ENCODE measurements at regions not wholly inside any gene's neighbourhood (a gene's known extent, or its start where the extent isn't known, plus 50 kb on each side); places are given as distances from the start of the nearest gene placed in this dataset.

DNA sequence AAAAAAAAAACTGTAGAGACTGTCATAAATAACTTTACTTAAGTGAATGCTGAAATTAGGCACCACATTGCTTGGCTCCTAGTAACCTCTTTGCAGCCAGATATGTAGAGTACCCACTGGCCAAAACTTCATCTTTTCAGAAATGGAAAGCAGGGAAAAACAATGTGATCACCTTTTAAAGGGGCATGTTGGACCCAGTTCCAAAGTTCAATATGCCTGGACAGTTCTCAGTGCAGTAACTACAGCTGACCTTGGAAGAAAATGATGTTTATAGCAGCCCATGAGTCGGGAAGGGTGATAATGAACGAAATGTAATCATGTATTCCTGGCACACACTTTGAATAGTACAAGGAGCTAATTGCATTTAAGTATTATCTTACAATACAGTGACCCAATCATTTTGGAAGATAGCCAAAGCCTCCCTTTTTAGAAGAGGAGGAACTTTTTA is 93.6 kb upstream of the TAB2 start:
- ATAC-seq (no peak), DNase-seq (ENCODE audit: extremely low read depth in 1 of 4, low spot score in 3 of 4) (no peak), FAIRE-seq (no peak)
- no peaks in the 10 kb centered on the region for H3K9me3 ChIP-seq (replicated peaks; ENCODE audit: control insufficient read depth, insufficient read depth, low read depth, low read length)
- WGBS (ENCODE audit: insufficient coverage, low coverage, missing lambda C conversion rate): 0% methylated on average over 2 of the region's 2 CpGs
- POLR2A ChIA-PET: interaction anchor here (1.1 kb wide), 1 partner anchor 15 kb away, joined by 3 read pairs; no protein-coding TSS in a partner anchor
- H3K4me3 ChIP-seq: no peak overlapping the region
- no peaks in the 10 kb centered on the region for H4K20me1 ChIP-seq (replicated peaks; ENCODE audit: control insufficient read depth, insufficient read depth, low read length)
- CTCF ChIA-PET (ENCODE audit: low intra/inter-chr PET ratio): no interaction called here
- intact Hi-C loops (cut with micrococcal nuclease) (no loop called here), in situ Hi-C loops (cut with MboI) (no loop called here)
- H3K36me3 ChIP-seq (ENCODE audit: control insufficient read depth, insufficient read depth, low read length): no peaks in the 10 kb centered on the region
- H3K9ac ChIP-seq (ENCODE audit: insufficient read depth in 1 of 2, low read depth in 2 of 2, low read length in 2 of 2): no peak overlapping the region
- no peak overlapping the region for H3K27ac ChIP-seq (ENCODE audit: extremely low read depth, low read depth, low read length)
- no peak overlapping the region for H3K4me2 ChIP-seq (ENCODE audit: insufficient read depth, low read length)
- H2AFZ ChIP-seq (ENCODE audit: low read depth, low read length): no peak overlapping the region
- no TSS peak for BruUV-seq (replicated peaks)
- peaks cover 24 to 27% of the 10 kb centered on the region in 2 experiments; a peak in 4 of 5 replicates for H3K27me3 ChIP-seq (ENCODE audit: control insufficient read depth in 2 of 2, insufficient read depth in 2 of 2, low read length in 2 of 2)
- no peaks in the 10 kb centered on the region for H3K79me2 ChIP-seq (ENCODE audit: control insufficient read depth, insufficient read depth, low read length)
- no peaks in the 10 kb centered on the region for H3K4me1 ChIP-seq (replicated peaks in 1 of 2; ENCODE audit: control insufficient read depth in 2 of 2, insufficient read depth in 2 of 2, low read length in 2 of 2)
- no peaks in the 10 kb centered on the region for H3K9me1 ChIP-seq (ENCODE audit: control insufficient read depth, insufficient read depth, low read length)
- TF ChIP-seq, protein P1, sequence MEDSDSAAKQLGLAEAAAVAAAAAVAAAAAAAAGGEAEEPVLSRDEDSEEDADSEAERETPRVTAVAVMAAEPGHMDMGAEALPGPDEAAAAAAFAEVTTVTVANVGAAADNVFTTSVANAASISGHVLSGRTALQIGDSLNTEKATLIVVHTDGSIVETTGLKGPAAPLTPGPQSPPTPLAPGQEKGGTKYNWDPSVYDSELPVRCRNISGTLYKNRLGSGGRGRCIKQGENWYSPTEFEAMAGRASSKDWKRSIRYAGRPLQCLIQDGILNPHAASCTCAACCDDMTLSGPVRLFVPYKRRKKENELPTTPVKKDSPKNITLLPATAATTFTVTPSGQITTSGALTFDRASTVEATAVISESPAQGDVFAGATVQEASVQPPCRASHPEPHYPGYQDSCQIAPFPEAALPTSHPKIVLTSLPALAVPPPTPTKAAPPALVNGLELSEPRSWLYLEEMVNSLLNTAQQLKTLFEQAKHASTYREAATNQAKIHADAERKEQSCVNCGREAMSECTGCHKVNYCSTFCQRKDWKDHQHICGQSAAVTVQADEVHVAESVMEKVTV (CRISPR knock-in tag; IDR thresholded peaks at IDR 0.05): no peak
- TF ChIP-seq ZNF232 (CRISPR knock-in tag; IDR thresholded peaks at IDR 0.05): no peak
- TF ChIP-seq ZSCAN29 (IDR thresholded peaks at IDR 0.05): no peak
- no peak for TF ChIP-seq RBFOX2 (IDR thresholded peaks at IDR 0.05; ENCODE audit: low read depth, low read length)
- TF ChIP-seq PML (IDR thresholded peaks at IDR 0.05; ENCODE audit: low read length): no peak
- TF ChIP-seq CREM (IDR thresholded peaks at IDR 0.05; ENCODE audit: low read depth): no peak
- no peak for TF ChIP-seq SIN3A (IDR thresholded peaks at IDR 0.05; ENCODE audit: borderline replicate concordance in 2 of 2, control insufficient read depth in 1 of 2, low read depth in 2 of 2, low read length in 2 of 2)
- TF ChIP-seq ZBED1 (IDR thresholded peaks at IDR 0.05): no peak
- TF ChIP-seq, protein P2, sequence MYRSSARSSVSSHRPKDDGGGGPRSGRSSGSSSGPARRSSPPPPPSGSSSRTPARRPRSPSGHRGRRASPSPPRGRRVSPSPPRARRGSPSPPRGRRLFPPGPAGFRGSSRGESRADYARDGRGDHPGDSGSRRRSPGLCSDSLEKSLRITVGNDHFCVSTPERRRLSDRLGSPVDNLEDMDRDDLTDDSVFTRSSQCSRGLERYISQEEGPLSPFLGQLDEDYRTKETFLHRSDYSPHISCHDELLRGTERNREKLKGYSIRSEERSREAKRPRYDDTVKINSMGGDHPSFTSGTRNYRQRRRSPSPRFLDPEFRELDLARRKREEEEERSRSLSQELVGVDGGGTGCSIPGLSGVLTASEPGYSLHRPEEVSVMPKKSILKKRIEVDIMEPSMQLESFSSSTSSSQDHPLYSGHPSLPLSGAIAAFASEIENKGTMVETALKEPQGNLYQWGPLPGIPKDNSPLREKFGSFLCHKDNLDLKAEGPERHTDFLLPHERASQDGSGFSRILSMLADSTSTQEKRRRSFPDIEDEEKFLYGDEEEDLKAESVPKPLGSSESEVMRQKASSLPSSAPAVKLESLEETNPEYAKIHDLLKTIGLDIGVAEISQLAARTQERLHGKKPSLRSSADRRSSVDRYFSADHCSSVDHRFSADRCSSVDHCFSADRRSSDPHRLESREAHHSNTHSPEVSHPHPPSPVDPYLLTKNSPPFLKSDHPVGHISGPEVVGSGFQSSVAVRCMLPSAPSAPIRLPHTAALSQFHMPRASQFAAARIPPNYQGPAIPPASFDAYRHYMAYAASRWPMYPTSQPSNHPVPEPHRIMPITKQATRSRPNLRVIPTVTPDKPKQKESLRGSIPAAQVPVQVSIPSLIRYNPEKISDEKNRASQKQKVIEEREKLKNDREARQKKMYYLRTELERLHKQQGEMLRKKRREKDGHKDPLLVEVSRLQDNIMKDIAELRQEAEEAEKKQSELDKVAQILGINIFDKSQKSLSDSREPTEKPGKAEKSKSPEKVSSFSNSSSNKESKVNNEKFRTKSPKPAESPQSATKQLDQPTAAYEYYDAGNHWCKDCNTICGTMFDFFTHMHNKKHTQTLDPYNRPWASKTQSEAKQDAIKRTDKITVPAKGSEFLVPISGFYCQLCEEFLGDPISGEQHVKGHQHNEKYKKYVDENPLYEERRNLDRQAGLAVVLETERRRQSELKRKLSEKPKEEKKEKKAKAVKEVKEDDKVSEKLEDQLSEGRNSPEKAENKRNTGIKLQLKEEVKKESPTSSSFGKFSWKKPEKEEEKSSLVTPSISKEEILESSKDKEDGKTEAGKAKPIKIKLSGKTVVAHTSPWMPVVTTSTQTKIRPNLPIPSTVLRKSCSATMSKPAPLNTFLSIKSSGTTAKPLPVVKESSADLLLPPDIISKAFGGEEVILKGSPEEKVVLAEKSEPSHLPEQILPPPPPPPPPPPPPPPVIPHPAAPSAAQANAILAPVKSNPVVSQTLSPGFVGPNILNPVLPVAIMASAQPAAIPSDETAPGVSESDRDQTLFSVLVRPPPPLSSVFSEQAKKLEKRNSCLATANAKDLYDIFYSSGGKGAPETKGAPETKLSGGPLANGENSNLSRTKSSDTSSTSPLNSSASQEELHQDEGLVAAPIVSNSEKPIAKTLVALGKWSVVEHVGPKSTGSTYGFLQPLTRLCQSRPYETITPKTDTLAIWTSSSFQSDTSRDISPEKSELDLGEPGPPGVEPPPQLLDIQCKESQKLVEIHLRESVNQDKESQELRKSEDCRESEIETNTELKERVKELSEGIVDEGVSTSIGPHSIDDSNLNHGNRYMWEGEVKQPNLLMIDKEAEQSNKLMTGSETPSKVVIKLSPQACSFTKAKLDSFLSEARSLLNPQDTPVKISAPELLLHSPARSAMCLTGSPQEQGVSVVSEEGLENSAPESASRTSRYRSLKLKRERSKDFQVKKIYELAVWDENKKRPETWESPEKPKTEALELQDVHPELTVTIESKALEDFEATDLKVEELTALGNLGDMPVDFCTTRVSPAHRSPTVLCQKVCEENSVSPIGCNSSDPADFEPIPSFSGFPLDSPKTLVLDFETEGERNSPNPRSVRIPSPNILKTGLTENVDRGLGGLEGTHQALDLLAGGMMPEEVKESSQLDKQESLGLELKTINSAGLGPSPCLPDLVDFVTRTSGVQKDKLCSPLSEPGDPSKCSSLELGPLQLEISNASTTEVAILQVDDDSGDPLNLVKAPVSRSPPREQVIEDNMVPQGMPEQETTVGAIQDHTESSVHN (IDR thresholded peaks at IDR 0.05; ENCODE audit: borderline replicate concordance in 1 of 2, low read depth in 1 of 2): no peak
- TF ChIP-seq ZNF184 (CRISPR knock-in tag; IDR thresholded peaks at IDR 0.05): no peak
- no peak for TF ChIP-seq RFX5 (IDR thresholded peaks at IDR 0.05; ENCODE audit: low read depth, low read length)
- TF ChIP-seq, protein P3, sequence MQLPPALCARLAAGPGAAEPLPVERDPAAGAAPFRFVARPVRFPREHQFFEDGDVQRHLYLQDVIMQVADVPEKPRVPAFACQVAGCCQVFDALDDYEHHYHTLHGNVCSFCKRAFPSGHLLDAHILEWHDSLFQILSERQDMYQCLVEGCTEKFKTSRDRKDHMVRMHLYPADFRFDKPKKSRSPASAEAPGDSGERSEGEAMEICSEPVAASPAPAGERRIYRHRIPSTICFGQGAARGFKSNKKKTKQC (CRISPR knock-in tag; IDR thresholded peaks at IDR 0.05): no peak
- TF ChIP-seq TBP (optimal IDR thresholded peaks at IDR 0.05; ENCODE audit: low read depth, low read length): no peak
- TF ChIP-seq, protein P4, sequence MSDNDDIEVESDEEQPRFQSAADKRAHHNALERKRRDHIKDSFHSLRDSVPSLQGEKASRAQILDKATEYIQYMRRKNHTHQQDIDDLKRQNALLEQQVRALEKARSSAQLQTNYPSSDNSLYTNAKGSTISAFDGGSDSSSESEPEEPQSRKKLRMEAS (CRISPR knock-in tag; IDR thresholded peaks at IDR 0.05): no peak
